Ishikawa (cell line): ENCODE measurements at regions not wholly inside any gene's neighbourhood (a gene's known extent, or its start where the extent isn't known, plus 50 kb on each side); places are given as distances from the start of the nearest gene placed in this dataset.

ENCODE experiments used
- CEBPB ChIP-seq: IDR thresholded peaks from 2 replicates; pipeline ENCODE4 v1.6.1; 2012
- NFIC ChIP-seq: IDR thresholded peaks from 2 replicates; pipeline ENCODE4 v1.6.1; 2012
- RAD21 ChIP-seq: IDR thresholded peaks from 2 replicates; pipeline ENCODE4 v1.6.1; 2012; ENCODE audit warnings: low read depth
- TAF1 ChIP-seq: IDR thresholded peaks from 2 replicates; pipeline ENCODE4 v1.6.1; 2012; ENCODE audit warnings: low read depth, mild to moderate bottlenecking
- TF ChIP-seq, protein P1 (sequence below): IDR thresholded peaks from 2 replicates; pipeline ENCODE4 v1.6.1; 2012
- TF ChIP-seq, protein P2 (sequence below): IDR thresholded peaks from 2 replicates; pipeline ENCODE4 v1.6.1; 2012; ENCODE audit warnings: low read depth, mild to moderate bottlenecking
- TF ChIP-seq, protein P3 (sequence below): IDR thresholded peaks from 2 replicates; pipeline ENCODE4 v1.6.1; 2012

DNA sequence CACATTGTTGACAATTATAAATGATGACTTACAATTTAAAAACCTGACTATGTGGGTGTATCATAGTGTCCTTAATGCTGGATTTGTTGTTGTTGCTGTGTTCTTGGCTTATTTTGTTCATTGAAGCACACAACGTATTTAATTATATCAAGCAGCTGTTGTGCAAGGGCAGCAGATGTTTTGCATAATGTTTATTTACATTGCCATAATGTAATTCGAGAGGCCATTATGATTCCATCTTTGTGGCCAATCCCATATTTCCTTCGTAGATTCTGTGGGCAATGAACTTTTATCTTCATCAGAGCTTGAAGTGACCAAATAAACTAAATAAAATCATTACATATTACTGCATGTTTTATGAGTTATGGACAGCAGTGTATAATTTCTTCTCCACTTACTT, 422.6 kb upstream of the GALNTL6 start:
- TF ChIP-seq, protein P1, sequence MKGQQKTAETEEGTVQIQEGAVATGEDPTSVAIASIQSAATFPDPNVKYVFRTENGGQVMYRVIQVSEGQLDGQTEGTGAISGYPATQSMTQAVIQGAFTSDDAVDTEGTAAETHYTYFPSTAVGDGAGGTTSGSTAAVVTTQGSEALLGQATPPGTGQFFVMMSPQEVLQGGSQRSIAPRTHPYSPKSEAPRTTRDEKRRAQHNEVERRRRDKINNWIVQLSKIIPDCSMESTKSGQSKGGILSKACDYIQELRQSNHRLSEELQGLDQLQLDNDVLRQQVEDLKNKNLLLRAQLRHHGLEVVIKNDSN, result no peak
- no peak for TF ChIP-seq CEBPB
- no peak for TF ChIP-seq RAD21
- TF ChIP-seq, protein P2, sequence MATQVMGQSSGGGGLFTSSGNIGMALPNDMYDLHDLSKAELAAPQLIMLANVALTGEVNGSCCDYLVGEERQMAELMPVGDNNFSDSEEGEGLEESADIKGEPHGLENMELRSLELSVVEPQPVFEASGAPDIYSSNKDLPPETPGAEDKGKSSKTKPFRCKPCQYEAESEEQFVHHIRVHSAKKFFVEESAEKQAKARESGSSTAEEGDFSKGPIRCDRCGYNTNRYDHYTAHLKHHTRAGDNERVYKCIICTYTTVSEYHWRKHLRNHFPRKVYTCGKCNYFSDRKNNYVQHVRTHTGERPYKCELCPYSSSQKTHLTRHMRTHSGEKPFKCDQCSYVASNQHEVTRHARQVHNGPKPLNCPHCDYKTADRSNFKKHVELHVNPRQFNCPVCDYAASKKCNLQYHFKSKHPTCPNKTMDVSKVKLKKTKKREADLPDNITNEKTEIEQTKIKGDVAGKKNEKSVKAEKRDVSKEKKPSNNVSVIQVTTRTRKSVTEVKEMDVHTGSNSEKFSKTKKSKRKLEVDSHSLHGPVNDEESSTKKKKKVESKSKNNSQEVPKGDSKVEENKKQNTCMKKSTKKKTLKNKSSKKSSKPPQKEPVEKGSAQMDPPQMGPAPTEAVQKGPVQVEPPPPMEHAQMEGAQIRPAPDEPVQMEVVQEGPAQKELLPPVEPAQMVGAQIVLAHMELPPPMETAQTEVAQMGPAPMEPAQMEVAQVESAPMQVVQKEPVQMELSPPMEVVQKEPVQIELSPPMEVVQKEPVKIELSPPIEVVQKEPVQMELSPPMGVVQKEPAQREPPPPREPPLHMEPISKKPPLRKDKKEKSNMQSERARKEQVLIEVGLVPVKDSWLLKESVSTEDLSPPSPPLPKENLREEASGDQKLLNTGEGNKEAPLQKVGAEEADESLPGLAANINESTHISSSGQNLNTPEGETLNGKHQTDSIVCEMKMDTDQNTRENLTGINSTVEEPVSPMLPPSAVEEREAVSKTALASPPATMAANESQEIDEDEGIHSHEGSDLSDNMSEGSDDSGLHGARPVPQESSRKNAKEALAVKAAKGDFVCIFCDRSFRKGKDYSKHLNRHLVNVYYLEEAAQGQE, result no peak
- TF ChIP-seq NFIC, result no peak
- no peak for TF ChIP-seq TAF1
- TF ChIP-seq, protein P3, sequence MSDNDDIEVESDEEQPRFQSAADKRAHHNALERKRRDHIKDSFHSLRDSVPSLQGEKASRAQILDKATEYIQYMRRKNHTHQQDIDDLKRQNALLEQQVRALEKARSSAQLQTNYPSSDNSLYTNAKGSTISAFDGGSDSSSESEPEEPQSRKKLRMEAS, result no peak
